ENCODE measurements at regions not wholly inside any gene's neighbourhood (a gene's known extent, or its start where the extent isn't known, plus 50 kb on each side); places are given as distances from the start of the nearest gene placed in this dataset.

DNA sequence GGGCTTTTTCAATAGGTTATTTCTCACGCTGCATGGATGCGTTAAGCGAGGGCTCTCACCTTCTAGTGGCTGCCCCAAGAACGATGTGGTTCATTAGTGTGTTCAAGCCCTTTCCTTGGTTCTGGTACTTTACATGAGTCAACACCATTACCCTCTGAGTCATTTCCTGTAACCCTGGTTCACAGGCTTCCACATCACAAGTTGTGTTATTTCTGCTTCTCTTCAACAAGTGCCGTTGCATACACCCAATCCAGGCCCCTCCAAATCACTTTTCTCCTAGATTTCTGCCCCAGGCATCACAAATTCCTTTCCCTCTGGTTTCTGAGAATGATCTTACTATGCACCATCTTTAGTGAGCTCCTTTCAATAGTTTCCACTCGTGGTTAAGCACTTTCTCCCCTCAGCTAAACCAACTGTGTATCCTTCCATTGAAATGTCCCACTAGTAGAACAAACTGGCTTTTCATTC, 69.5 kb upstream of the RAD23B start:
- DNase-seq, result peak; percentile 23 to 25

DNA sequence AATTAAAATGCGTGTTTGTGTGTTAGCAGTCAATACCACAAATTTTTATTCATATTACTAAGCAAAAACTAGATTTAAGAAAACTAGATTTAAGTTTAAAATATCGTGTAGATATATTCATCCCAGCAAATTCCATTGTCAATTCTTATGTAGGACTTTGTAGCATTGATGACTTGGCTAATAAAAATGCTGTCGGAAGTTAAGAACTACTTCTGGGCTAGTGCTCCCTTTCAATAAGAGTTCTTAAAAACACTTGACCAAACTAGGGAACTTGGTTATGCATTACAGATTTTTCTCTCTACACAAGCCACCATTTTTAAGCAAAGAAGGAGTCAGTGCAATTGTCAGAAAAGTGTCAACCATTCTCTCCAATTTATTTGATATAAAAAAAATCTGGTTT, 68.7 kb upstream of the RAD23B start:
- no peak for DNase-seq

DNA sequence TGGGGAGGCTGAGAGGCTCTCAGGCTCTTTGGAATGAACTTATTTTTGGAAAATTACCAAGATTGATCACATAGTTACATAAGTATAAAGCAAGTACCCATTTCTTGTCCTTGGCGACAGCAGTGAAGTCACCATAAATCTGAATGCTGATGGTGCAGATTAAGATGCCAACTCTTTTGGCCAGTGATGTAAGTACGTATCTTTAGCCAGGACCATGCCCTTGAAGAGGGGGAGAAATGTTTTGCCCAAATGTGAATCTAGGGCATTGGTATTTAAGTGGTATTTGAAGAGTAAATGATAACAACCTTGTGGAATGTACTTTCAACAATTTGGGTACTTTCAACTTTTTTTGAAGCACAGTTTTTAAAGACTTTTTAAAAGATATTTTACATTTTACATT, 68.2 kb upstream of the RAD23B start:
- no peak for DNase-seq

DNA sequence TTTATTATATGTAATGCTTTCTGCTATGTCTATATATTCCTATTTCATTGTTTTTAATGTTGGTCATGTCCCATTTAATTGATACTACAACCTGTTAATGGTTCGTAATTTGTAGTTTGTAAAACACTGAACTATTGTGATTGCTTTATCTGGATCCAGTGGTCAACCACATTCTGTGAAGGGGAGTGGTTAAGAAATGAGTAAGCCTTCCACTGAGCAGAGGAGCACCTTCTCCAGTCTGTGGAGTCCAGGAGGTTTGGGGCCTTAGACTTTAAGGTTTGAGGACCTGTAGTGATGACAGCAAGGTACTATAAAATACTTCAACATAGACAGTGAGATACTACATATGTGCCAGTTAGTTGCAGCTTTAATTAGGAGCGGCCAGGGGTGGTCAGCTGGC, 67.7 kb upstream of the RAD23B start:
- no peak for DNase-seq

- DNase-seq, result no peak
Measured at GRCh38 chr9:107216329-107216728, 66.8 kb upstream of the RAD23B start.

- DNase-seq, result no peak
Measured at GRCh38 chr9:107218829-107219485, 64.1 kb upstream of the RAD23B start.

GRCh38 chr9:107219486-107220077, 63.5 kb upstream of the RAD23B start:
- no peak for DNase-seq

- DNase-seq, result no peak
Measured at GRCh38 chr9:107221321-107221720, 61.8 kb upstream of the RAD23B start.

DNA sequence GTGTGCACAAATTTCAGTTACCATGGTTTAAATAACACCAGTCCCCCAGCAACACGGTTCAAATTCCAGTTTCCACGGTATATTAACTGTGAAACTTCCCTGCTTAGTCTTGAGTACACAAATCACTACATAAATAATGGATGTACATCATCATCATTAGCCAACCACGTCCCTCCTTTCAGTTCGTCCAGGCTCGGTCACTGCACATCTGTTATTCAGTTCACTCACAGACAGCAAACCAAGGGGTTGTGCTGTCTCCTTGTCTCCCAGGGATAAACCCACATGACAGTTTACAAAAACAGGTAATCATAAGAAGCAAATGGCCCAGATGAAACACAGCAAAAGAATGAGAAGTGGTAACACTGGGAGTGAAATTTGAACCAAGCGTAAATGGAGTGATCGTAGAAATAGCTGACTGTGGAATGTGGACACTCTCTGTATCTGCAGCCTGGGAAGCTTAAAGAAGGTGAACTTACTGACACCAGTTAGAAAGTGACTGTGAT, 61.0 kb upstream of the RAD23B start:
- DNase-seq, result no peak

GRCh38 chr9:107223381-107223780, 59.7 kb upstream of the RAD23B start:
- DNase-seq, result no peak

DNA sequence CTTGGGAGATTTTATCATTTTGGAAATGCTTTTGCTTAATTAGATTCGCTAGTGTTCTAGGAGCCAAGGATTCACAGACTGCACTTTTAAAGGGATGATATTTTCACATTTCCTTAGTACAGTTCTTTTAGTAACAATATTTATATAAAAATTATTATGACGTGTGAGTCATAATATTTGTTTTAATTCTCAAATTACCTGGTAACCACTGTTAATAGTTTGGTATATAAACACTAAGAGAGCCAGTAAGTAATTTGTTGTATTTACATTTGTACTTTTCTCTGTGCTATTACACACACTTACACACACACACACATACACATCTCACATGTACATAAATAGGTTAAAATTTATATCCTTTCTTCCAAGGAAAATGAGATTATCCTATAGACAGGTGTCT, 58.8 kb upstream of the RAD23B start:
- DNase-seq, result no peak

- no peak for DNase-seq
Measured at GRCh38 chr9:107226421-107226820, 56.7 kb upstream of the RAD23B start.

DNA sequence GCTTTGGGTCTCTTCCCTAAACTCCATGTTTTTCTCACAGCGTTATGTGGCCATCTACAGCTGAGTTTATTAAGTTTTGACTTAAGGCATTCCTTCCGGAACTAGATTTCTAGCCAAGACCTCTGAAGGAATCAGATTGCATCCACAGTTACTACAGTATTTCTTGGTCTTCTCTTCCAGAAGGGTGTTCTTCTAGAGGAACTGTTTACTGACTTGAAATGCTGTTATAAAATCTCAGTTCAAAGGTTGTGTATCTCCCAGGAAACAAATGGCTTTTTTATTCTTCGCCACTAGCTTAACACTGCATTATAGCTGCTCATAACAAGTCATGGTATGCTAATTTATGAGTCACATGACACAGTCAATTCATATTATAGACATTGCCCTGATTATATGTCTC, 55.3 kb upstream of the RAD23B start:
- no peak for DNase-seq

DNA sequence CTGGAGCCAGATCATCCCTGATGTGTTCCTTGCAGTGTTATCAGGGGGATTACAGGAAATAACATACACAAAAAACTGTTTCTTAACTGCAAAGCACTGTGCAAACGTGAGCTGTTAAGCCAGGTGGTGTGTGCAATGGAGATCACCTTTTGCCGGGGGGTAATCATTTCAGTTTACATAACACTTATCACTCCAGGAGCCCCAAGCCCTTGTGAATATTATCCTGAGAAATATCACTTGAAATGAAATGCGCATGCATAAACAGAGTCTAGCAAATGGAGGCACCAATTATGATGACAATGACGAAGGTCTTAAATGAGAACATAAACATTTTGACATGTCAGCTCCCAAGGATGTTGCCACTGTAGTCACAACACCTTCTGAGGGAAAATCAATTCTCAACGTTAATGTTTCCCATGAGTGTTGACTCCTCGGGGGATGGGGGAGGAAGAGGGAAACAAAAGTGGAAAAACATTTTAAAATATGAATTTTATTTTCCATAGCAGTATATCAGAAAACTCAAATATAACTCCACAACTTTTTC, 54.5 kb upstream of the RAD23B start:
- DNase-seq, result no peak

DNA sequence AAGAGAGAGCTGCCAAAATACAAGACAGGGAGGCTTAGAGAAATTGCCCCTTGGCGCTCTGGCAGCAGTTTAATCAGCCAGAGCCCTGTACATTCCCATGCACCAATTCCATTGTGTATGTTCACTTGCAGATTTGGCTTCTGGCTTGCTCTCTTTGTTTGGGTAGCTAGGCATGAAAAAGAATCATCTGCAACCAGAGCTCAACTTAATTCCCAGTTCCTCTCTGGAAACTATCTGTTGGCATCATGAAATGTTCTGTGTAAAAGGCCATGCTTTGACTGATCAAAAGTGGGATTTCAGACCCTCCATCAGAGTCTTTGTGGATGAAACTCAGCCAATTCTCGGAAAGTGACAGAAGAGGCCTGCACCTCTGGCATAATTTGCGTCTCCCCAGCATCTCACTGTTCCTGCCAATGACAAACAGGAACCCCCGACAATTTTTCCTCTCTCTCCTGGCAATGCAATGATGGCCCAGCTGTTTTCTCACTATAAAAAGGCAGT, 53.8 kb upstream of the RAD23B start:
- DNase-seq, result no peak
